ENCODE measurements at regions not wholly inside any gene's neighbourhood (a gene's known extent, or its start where the extent isn't known, plus 50 kb on each side); places are given as distances from the start of the nearest gene placed in this dataset.

- intact Hi-C loops (cut with DNase I), result no loop called here
- Histone ChIP-seq H3K4me3 (no peak overlapping the region), H3K36me3 (no peaks in the 10 kb centered on the region), H3K27me3 (no peaks in the 10 kb centered on the region), H3K4me1 (no peaks in the 10 kb centered on the region), H3K9me3 (no peaks in the 10 kb centered on the region), H3K27ac (no peak overlapping the region)
- no peak for ATAC-seq
- FAIRE-seq, result no peak
- 72 to 81% methylated on average over 3 of the region's 3 CpGs for WGBS, 2 donors
- DNase-seq, result no peak
- TF ChIP-seq, protein P1, sequence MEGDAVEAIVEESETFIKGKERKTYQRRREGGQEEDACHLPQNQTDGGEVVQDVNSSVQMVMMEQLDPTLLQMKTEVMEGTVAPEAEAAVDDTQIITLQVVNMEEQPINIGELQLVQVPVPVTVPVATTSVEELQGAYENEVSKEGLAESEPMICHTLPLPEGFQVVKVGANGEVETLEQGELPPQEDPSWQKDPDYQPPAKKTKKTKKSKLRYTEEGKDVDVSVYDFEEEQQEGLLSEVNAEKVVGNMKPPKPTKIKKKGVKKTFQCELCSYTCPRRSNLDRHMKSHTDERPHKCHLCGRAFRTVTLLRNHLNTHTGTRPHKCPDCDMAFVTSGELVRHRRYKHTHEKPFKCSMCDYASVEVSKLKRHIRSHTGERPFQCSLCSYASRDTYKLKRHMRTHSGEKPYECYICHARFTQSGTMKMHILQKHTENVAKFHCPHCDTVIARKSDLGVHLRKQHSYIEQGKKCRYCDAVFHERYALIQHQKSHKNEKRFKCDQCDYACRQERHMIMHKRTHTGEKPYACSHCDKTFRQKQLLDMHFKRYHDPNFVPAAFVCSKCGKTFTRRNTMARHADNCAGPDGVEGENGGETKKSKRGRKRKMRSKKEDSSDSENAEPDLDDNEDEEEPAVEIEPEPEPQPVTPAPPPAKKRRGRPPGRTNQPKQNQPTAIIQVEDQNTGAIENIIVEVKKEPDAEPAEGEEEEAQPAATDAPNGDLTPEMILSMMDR (IDR thresholded peaks at IDR 0.05), result no peak
Observed at GRCh38 chr21:38718481-38718880, 87.2 kb upstream of the ETS2 start.

GRCh38 chr21:38720074-38720473 lies 85.7 kb upstream of the ETS2 start:
- TF ChIP-seq, protein P1 (IDR thresholded peaks at IDR 0.05), result no peak
- 84 to 90% methylated on average over 6 of the region's 6 CpGs for WGBS, 2 donors
- Histone ChIP-seq H3K4me1 (no peaks in the 10 kb centered on the region), H3K27ac (no peak overlapping the region), H3K4me3 (no peak overlapping the region), H3K36me3 (no peaks in the 10 kb centered on the region), H3K9me3 (no peaks in the 10 kb centered on the region), H3K27me3 (no peaks in the 10 kb centered on the region)
- no peak for ATAC-seq
- no peak for DNase-seq
- FAIRE-seq, result no peak
- intact Hi-C loops (cut with DNase I), result loop anchor here in 2 of 3 donors (10.0 kb wide), 2 partner anchors 215 to 425 kb away; no protein-coding TSS in a partner anchor

DNA sequence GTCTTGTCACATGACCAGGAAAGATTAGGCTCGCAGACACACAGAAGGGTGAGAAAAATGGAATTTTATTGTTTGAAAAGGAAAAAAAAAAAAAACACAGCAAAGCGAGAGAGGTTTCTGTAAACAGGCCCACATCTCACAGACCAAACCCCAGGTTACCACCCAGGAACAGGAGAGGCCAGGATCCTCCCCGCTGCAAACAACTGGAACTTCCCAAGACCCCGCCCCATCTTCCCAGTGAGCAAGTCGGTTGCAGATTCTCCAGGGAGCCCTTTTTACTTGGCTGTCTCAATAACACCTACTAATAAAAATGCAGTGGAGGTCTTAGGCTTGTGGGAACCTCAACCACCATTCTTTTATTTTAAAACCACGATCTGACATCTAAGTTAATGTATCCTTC lies 84.7 kb upstream of the ETS2 start:
- no peak for DNase-seq
- 69 to 73% methylated on average over 6 of the region's 6 CpGs for WGBS, 2 donors
- no peak for ATAC-seq
- no peaks in the 10 kb centered on the region for H3K27me3 ChIP-seq
- H3K27ac ChIP-seq, result no peak overlapping the region
- no peak for FAIRE-seq
- no peak overlapping the region for H3K4me3 ChIP-seq
- H3K36me3 ChIP-seq, result no peaks in the 10 kb centered on the region
- TF ChIP-seq, protein P1 (IDR thresholded peaks at IDR 0.05), result no peak
- intact Hi-C loops (cut with DNase I), result loop anchor here in 2 of 3 donors (10.0 kb wide), 2 partner anchors 216 to 424 kb away; no protein-coding TSS in a partner anchor
- H3K4me1 ChIP-seq, result no peaks in the 10 kb centered on the region
- no peaks in the 10 kb centered on the region for H3K9me3 ChIP-seq

GRCh38 chr21:38721958-38722357 lies 83.8 kb upstream of the ETS2 start:
- H3K4me1 ChIP-seq, result no peaks in the 10 kb centered on the region
- no peak overlapping the region for H3K4me3 ChIP-seq
- H3K9me3 ChIP-seq, result no peaks in the 10 kb centered on the region
- no peaks in the 10 kb centered on the region for H3K27me3 ChIP-seq
- whole genome bisulfite sequencing, 2 donors, result 68 to 79% methylated on average over 6 of the region's 6 CpGs
- no peak overlapping the region for H3K27ac ChIP-seq
- FAIRE-seq (no peak), ATAC-seq (no peak), DNase-seq (no peak)
- intact Hi-C loops (cut with DNase I), result loop anchor here in 2 of 3 donors (10.0 kb wide), 2 partner anchors 217 to 423 kb away; no protein-coding TSS in a partner anchor
- TF ChIP-seq, protein P1 (IDR thresholded peaks at IDR 0.05), result no peak
- no peaks in the 10 kb centered on the region for H3K36me3 ChIP-seq

DNA sequence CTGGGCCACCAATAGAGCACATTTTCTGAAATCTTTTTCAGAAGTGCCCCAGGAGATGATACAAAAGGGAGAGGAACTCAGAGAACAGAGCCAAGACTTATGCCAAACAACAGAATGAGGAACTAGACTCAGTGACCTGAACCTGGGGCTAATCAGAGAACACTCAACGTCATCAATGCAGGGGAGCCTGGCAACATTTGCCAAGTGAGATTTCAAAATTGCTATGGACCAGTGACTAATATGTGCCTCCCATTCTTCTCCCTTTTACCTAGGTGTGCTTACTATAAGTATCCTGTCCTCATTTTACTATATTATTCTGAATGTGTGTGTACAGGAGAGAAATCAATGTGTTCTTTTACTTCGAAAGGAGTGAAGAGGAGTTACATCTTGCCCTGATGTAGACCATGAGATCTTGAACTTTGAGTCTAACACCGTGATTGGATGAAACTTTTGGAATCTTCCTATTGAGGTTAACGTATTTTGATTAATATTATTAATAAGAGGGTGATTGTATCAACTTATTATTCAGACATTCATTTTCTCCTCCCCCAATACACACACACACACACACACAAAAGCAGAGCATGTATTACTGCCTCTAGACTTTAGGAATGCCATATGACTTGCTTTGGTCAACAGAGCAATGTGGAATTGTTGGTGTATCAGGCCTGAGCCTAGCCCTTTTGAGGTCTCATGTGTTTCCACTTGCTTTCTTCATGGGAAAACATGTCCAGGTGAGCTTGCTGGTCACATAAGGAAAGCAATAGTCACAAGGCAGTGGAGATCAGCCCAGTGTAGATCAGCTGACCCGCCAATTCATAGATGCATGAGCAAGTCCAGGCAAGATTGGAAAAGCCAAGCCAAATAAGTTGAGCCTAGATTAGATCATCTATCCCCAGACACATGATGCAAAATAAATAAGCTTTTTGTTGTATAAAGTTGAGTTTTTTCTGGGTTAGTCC lies 80.3 kb upstream of the ETS2 start:
- intact Hi-C loops (cut with DNase I), result loop anchor here in 2 of 3 donors (10.0 kb wide), 2 partner anchors 221 to 419 kb away; no protein-coding TSS in a partner anchor
- no peak for FAIRE-seq
- no peaks in the 10 kb centered on the region for H3K4me1 ChIP-seq

More for the DNA sequence above, 80.3 kb upstream of the ETS2 start:
- 63 to 74% methylated on average over 5 of the region's 5 CpGs for WGBS, 2 donors
- ATAC-seq (no peak), DNase-seq (no peak)
- TF ChIP-seq, protein P1 (IDR thresholded peaks at IDR 0.05), result no peak
- H3K36me3 ChIP-seq, result no peaks in the 10 kb centered on the region
- H3K9me3 ChIP-seq, result no peaks in the 10 kb centered on the region
- H3K27me3 ChIP-seq, result no peaks in the 10 kb centered on the region
- H3K27ac ChIP-seq, result no peak overlapping the region
- H3K4me3 ChIP-seq, result no peak overlapping the region

Data from pancreas (tissue), 10 donors.